ENCODE measurements at regions not wholly inside any gene's neighbourhood (a gene's known extent, or its start where the extent isn't known, plus 50 kb on each side); places are given as distances from the start of the nearest gene placed in this dataset.

GRCh38 chr1:11350265-11350664 lies 77.3 kb downstream of the UBIAD1 start:
- TF ChIP-seq EZH2 (IDR thresholded peaks at IDR 0.05; ENCODE audit: low read length) (no peak), CTCF (optimal IDR thresholded peaks at IDR 0.05 in 1 of 3, IDR thresholded peaks at IDR 0.05 in 1 of 3, conservative IDR thresholded peaks at IDR 0.05 in 1 of 3; ENCODE audit: extremely low read depth in 1 of 3, insufficient read depth in 2 of 3, low read length in 3 of 3) (no peak)
